ENCODE measurements at regions not wholly inside any gene's neighbourhood (a gene's known extent, or its start where the extent isn't known, plus 50 kb on each side); places are given as distances from the start of the nearest gene placed in this dataset.

DNA sequence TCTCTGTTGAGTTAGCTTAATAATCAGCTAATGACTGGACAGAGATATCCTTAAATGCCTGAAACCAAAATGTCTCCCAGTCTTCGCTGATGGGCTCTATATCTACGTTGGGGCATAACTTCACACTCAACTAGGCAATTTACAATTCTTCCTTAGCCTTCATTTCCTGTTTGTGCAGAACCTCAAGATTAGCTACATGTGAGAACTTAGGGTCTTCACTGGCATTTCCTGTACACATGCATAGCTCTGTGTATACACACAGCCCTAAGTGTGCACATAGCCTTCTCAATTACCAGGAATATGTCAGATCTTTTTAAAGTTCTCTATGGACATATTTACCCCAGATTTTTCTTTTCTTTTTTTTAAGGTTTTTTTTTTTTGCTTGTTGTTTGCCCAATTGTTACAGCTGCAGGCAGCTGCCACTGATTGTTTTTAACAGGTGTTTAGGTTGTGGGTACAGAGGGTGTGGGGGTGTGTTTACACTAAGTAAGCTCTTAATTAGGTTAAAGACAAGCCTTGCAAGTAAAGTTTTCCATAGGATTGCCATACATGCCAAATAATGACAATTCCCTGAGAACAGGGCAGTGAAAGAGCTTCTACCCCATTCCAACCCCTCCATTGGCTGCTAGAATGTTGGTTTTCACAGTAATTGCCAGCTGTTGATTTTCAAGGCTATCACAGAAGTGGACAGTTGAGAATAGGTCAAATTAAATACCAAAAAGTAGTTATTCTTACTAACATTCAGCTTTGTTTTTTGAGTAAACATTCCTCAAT, 441.0 kb downstream of the TLE4 start:
- ATAC-seq (ENCODE audit: low FRiP score) (no peak), DNase-seq (ENCODE audit: low spot score) (no peak)
- TF ChIP-seq, protein P1, sequence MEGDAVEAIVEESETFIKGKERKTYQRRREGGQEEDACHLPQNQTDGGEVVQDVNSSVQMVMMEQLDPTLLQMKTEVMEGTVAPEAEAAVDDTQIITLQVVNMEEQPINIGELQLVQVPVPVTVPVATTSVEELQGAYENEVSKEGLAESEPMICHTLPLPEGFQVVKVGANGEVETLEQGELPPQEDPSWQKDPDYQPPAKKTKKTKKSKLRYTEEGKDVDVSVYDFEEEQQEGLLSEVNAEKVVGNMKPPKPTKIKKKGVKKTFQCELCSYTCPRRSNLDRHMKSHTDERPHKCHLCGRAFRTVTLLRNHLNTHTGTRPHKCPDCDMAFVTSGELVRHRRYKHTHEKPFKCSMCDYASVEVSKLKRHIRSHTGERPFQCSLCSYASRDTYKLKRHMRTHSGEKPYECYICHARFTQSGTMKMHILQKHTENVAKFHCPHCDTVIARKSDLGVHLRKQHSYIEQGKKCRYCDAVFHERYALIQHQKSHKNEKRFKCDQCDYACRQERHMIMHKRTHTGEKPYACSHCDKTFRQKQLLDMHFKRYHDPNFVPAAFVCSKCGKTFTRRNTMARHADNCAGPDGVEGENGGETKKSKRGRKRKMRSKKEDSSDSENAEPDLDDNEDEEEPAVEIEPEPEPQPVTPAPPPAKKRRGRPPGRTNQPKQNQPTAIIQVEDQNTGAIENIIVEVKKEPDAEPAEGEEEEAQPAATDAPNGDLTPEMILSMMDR (IDR thresholded peaks at IDR 0.05): no peak

DNA sequence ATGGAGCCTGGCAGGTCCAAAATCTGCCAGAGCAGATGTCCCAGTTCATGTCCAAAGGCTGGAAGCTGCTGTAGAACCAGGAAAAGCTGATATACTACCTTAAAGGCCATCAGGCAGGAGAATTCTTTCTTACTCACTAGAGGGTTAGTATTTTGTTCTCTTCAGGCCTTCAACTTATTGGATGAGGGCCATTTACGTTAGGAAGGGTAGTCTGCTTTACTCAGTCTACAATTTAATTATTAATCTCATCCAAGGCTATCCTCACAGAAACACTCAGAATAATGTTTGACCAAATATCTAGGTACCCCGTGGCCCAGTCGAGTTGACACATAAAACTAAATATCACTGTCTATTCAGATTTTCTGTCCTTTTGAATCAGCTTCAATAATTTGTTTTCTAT, 437.4 kb downstream of the TLE4 start:
- no peak for DNase-seq (ENCODE audit: low spot score)
- TF ChIP-seq, protein P1 (IDR thresholded peaks at IDR 0.05): no peak
- no peak for ATAC-seq (ENCODE audit: low FRiP score)

DNA sequence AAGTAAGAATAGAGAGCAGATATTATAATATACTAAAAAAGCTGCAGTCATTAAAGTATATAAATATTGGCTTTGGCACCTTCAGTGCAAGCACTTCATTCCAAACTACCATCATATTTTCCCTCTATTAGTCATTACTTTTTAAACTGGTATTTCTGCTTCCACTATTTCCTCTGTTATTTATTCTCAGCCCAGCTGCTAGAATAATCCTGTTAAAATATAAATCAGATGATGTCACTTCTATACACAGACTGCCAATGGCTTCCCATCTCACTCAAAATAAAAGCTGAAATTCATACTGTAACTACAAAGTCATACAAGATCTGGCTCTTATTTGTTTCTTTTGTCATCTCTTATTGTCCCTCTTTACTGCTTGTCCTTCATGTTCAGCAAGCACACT, 432.9 kb downstream of the TLE4 start:
- DNase-seq (ENCODE audit: low spot score) (no peak), ATAC-seq (ENCODE audit: low FRiP score) (no peak)
- TF ChIP-seq, protein P1 (IDR thresholded peaks at IDR 0.05): no peak

DNA sequence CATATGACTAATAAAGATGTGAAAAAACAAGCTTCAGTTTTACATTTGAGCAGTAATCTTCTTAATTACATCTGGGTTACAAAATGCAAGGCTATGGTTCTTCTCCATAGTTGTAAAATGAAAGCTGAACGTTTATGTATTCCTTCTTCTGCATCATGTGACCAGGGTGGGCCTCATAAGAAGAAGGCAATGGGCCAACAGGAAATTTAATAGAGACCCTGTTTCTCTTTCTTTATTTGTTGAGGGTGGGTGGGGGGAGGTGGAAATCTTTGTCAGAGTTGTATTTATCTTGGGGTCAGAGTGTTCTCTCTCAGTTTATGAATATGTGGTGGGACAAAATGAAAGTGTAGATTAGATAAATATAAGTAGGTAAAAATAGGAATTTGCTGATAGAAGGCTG, 418.8 kb downstream of the TLE4 start:
- TF ChIP-seq, protein P1 (IDR thresholded peaks at IDR 0.05): no peak
- ATAC-seq (ENCODE audit: low FRiP score) (no peak), DNase-seq (ENCODE audit: low spot score) (no peak)

DNA sequence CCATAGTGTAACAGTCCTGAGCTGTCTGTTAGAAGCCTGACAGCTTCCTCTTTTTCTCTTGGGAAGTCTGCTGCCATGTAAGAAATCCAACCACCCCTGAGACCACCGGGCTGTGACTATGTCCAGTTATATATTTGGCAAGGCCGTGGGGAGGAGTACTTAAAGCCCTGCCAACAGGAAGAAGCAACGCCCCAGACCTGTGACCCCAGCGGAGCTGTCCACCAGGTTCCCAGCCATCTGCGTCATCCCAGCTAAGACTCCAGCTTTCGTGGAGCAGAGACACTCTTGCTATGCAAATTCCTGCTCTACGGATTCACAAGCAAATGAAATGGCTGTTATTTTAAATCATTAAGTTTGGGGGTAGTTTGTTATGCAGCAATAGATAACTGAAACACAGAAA, 417.3 kb downstream of the TLE4 start:
- DNase-seq (ENCODE audit: low spot score) (no peak), ATAC-seq (ENCODE audit: low FRiP score) (no peak)

DNA sequence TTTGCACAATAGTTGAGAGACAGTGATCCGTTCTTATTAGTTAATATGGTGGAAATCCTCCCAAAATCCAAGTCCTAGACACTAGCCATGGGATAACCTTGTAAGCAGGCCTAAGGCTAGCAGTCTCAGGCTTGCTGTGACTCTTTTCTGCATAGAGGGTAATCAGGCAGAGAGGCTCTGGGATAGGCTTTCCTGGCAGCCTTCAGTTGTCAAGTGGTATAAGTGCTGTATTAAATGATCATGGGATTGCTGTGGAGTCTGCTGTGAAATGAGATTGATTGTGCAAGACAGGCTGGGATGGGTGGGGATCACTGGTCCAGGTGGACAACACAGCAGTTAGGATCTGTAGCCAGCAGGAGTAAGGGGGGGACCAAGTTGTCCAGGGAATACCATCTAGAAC, 416.4 kb downstream of the TLE4 start:
- no peak for ATAC-seq (ENCODE audit: low FRiP score)
- TF ChIP-seq, protein P1 (IDR thresholded peaks at IDR 0.05): no peak
- no peak for DNase-seq (ENCODE audit: low spot score)

More for the DNA sequence above, 417.3 kb downstream of the TLE4 start:
- TF ChIP-seq, protein P1 (IDR thresholded peaks at IDR 0.05): no peak

DNA sequence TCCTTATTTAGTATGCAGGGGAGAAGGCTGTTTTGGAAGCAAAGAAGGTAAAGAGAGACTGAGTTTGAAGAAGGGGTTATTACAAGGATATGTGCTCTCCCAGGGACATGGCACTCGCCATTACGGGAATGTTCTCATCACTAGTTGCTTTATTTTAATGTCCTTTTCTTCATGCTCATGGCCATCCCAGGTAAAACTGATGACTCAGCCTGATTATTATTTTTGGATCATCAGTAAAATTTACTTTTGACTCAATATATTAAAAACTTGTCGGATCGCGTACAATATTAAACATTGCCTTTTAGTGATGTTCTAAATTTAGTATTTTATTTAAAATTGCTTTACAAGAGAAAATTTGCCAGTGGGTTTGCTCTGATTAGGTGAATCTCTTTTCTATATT, 414.7 kb downstream of the TLE4 start:
- ATAC-seq (ENCODE audit: low FRiP score): no peak

More for the DNA sequence above, 414.7 kb downstream of the TLE4 start:
- no peak for DNase-seq (ENCODE audit: low spot score)
- TF ChIP-seq, protein P1 (IDR thresholded peaks at IDR 0.05): no peak
